ENCODE measurements at regions not wholly inside any gene's neighbourhood (a gene's known extent, or its start where the extent isn't known, plus 50 kb on each side); places are given as distances from the start of the nearest gene placed in this dataset.

DNA sequence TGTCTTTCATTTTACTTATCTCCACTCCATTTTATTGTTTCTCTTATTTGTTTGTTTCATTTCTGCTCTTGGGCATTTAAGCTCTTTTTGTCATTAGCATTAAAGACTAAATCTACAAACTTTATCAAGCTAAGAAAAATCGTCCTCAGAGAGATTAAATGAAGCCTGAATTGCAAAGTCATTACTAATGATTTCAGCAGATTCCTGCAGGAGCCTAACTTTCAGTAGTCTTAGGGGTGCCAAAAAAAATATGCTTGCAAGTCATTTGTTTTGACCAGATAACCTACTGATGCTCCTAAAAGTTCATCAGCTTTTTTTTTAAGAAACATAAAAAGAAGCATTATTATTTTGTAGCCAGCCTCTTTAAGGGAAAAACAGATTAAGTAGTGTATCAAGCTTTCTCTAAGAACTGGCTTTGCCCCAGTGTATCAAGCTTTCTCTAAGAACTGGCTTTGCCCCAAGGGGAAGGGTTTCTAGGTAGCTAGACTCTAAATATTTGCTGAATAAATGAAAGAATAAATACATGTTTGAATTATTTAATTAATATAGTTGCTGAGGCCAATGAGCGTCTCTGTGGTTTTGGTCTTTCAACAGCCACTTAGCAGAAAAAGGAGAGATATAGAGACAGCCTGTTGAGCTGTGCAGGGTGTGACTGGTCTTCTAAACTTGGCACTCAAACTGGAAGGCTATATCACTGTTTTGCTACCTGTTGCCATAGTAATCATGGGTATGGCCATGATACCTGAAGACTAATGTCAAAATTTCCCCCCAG lies 174.2 kb downstream of the BTC start:
- no peak overlapping the region for H3K4me3 ChIP-seq (ENCODE audit: low read depth, low read length)
- DNase-seq (ENCODE audit: low read depth) = no peak
- TF ChIP-seq, protein P1, sequence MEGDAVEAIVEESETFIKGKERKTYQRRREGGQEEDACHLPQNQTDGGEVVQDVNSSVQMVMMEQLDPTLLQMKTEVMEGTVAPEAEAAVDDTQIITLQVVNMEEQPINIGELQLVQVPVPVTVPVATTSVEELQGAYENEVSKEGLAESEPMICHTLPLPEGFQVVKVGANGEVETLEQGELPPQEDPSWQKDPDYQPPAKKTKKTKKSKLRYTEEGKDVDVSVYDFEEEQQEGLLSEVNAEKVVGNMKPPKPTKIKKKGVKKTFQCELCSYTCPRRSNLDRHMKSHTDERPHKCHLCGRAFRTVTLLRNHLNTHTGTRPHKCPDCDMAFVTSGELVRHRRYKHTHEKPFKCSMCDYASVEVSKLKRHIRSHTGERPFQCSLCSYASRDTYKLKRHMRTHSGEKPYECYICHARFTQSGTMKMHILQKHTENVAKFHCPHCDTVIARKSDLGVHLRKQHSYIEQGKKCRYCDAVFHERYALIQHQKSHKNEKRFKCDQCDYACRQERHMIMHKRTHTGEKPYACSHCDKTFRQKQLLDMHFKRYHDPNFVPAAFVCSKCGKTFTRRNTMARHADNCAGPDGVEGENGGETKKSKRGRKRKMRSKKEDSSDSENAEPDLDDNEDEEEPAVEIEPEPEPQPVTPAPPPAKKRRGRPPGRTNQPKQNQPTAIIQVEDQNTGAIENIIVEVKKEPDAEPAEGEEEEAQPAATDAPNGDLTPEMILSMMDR (IDR thresholded peaks at IDR 0.05; ENCODE audit: insufficient read depth, low read depth, low read length, missing control alignments) = no peak

DNA sequence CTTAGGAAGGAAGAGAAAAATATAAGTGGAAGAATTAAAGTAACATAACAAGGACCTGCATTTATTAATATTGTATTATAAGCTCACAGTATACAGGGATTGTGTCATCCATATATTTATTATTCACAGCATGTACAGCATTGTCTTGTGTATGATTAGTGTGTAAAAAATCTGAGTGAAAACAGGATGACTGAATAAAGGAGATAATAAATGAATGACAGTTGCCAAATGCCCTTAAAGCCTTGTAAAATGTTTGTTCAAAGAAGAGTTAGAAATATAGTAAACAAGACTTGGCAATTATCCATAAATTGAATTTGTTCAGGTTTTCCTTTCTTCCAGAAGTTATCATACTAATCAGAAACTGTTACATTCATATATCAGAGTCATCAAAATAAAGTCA lies 172.7 kb downstream of the BTC start:
- DNase-seq (ENCODE audit: low read depth) = no peak
- H3K4me3 ChIP-seq (ENCODE audit: low read depth, low read length) = no peak overlapping the region
- TF ChIP-seq, protein P1 (IDR thresholded peaks at IDR 0.05; ENCODE audit: insufficient read depth, low read depth, low read length, missing control alignments) = no peak

DNA sequence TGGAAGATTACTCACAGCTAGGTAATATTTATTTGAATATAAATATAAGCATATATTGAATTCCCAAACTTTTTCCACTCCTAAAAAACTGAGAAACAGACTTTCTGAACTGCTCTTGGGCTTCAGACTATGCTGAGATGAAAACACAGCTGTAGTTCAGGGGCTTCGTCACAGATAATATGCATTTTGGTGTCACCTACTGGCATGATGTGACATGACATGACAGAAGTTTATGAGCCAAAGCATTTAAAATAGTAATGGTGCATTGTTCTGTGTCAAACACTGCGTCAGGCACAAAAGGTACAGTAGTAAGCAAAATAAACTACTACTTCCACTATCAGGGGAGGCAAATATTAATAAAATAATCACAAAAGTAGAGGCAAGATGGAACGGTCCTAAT lies 171.3 kb downstream of the BTC start:
- H3K4me3 ChIP-seq (ENCODE audit: low read depth, low read length) = no peak overlapping the region
- peak; percentile 49 for DNase-seq (ENCODE audit: low read depth)
- TF ChIP-seq, protein P1 (IDR thresholded peaks at IDR 0.05; ENCODE audit: insufficient read depth, low read depth, low read length, missing control alignments) = peak; percentile 39

DNA sequence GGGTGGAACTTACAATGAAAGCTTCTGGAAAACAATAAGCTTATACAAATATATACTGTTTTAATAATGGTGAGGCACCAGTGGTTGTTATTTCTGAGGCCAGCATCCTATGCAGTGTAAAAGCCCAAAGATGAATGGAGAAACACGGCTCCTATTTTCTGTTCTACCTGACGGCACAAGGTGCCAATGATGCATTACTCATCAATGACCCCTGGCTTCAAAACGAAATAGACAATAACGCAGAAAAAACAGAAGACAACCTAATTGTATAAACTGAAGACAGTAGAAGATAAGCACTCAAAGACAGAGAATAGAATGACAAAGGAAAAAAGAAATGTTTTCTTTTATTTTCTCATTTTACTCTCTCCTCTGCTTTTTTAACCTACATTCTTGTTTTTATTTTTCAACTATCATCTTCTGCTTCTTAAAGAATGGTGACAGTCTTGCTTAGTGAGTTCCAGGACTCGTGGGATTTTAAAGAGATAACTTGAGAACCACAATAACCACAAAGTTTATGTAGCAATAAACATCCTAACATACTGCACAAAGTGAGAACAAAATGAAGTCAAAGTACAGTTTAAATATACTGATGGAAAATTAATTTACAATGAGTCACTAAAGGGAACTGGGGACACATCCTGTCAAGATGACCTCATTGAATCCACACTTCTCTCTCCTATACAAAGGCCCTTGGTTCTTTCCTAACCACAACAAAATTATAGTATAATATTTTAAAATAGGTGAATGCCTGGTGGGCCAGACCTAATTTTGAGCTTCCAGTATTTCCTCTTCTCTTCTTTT lies 169.8 kb downstream of the BTC start:
- DNase-seq (ENCODE audit: low read depth) = no peak
- TF ChIP-seq, protein P1 (IDR thresholded peaks at IDR 0.05; ENCODE audit: insufficient read depth, low read depth, low read length, missing control alignments) = no peak
- H3K4me3 ChIP-seq (ENCODE audit: low read depth, low read length) = no peak overlapping the region

DNA sequence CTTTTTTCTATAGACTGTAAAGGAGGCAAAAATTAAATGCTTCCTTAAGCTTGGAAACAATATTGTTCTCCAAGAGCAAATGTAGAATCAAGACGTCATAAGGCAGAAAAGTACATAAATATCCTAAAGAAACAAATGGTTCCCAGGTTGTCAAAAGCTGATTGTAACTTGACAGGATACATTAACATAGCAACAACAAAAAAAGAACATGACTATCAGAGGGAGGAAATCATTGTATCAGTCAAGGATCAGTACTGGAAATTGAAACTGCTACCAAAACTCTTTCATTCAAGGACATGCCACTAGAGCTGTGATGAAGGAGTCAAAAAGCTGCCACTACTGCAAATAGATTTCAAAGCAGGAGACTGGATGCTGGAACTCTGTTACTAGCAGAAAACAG lies 168.3 kb downstream of the BTC start:
- TF ChIP-seq, protein P1 (IDR thresholded peaks at IDR 0.05; ENCODE audit: insufficient read depth, low read depth, low read length, missing control alignments) = no peak
- no peak for DNase-seq (ENCODE audit: low read depth)
- no peak overlapping the region for H3K4me3 ChIP-seq (ENCODE audit: low read depth, low read length)

DNA sequence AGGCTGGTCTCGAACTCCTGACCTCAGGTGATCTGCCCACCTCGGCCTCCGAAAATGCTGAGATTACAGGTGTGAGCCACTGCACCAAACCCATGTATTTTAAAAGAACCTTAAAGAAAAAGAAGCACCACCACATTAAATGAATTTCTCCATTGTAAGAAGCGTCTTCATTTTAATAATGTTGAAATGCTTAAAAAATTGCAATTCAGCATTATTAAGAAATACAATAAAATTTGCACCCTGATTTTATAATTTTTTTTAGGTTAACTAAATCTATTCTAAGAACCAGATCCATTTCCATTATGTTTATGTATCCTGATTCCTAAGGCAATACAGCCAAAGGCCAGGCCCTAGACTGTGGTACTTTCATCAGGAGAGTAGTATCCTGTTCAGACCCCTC lies 167.2 kb downstream of the BTC start:
- H3K4me3 ChIP-seq (ENCODE audit: low read depth, low read length) = no peak overlapping the region
- no peak for DNase-seq (ENCODE audit: low read depth)
- TF ChIP-seq, protein P1 (IDR thresholded peaks at IDR 0.05; ENCODE audit: insufficient read depth, low read depth, low read length, missing control alignments) = no peak
